ENCODE measurements at regions not wholly inside any gene's neighbourhood (a gene's known extent, or its start where the extent isn't known, plus 50 kb on each side); places are given as distances from the start of the nearest gene placed in this dataset.

GRCh38 chr1:195979646-195980045 is 628.6 kb downstream of the KCNT2 start:
- Histone ChIP-seq H3K9me3 (replicated peaks; ENCODE audit: control insufficient read depth, insufficient read depth, low read length) (no peaks in the 10 kb centered on the region), H3K4me1 (ENCODE audit: control insufficient read depth, insufficient read depth, low read length) (no peaks in the 10 kb centered on the region), H3K4me2 (ENCODE audit: control insufficient read depth, insufficient read depth) (no peak overlapping the region), H4K20me1 (ENCODE audit: control insufficient read depth, insufficient read depth) (no peaks in the 10 kb centered on the region), H3K27ac (ENCODE audit: control insufficient read depth, insufficient read depth) (no peak overlapping the region), H3K36me3 (ENCODE audit: control insufficient read depth in 2 of 2, insufficient read depth in 2 of 2, low read length in 1 of 2) (no peaks in the 10 kb centered on the region), H2AFZ (ENCODE audit: control insufficient read depth, low read depth, low read length) (no peak overlapping the region), H3K4me3 (no peak overlapping the region), H3K79me2 (ENCODE audit: control insufficient read depth, insufficient read depth, low read length) (no peaks in the 10 kb centered on the region), H3K9ac (ENCODE audit: control insufficient read depth, insufficient read depth, low read length) (no peak overlapping the region), H3K27me3 (replicated peaks in 1 of 2; ENCODE audit: control insufficient read depth in 2 of 2, insufficient read depth in 2 of 2, low read length in 1 of 2) (no peaks in the 10 kb centered on the region)
- ChIA-PET RAD21 (ENCODE audit: unreplicated experiment) (no interaction called here), SMC1A (ENCODE audit: uncharacterized antibody, unreplicated experiment) (no interaction called here), CTCF (no interaction called here), POLR2A (no interaction called here)
- FAIRE-seq (no peak), ATAC-seq (no peak), DNase-seq (ENCODE audit: low read depth, low spot score) (no peak)
- intact Hi-C loops (cut with micrococcal nuclease; ENCODE audit: unreplicated experiment): no loop called here
- WGBS (ENCODE audit: insufficient coverage, insufficient replicate concordance, low lambda C conversion rate, missing lambda C conversion rate): 0% methylated on average over 1 of the region's 1 CpG
- in situ Hi-C loops (cut with MboI): no loop called here
- BruUV-seq (replicated peaks): no TSS peak
- TF ChIP-seq RELA (IDR thresholded peaks at IDR 0.05; ENCODE audit: borderline replicate concordance, partially characterized antibody) (no peak), KLF5 (IDR thresholded peaks at IDR 0.05; ENCODE audit: partially characterized antibody) (no peak), SIN3A (IDR thresholded peaks at IDR 0.05; ENCODE audit: low read depth, low read length) (no peak)

- ChIA-PET RAD21 (ENCODE audit: unreplicated experiment) (no interaction called here), SMC1A (ENCODE audit: uncharacterized antibody, unreplicated experiment) (no interaction called here), CTCF (no interaction called here), POLR2A (no interaction called here)
- 17% methylated on average over 1 of the region's 1 CpG for WGBS (ENCODE audit: insufficient coverage, insufficient replicate concordance, low lambda C conversion rate, missing lambda C conversion rate)
- Histone ChIP-seq H3K79me2 (ENCODE audit: control insufficient read depth, insufficient read depth, low read length) (no peaks in the 10 kb centered on the region), H3K4me3 (no peak overlapping the region), H3K9me3 (replicated peaks; ENCODE audit: control insufficient read depth, insufficient read depth, low read length) (no peaks in the 10 kb centered on the region), H3K36me3 (ENCODE audit: control insufficient read depth in 2 of 2, insufficient read depth in 2 of 2, low read length in 1 of 2) (no peaks in the 10 kb centered on the region), H3K4me2 (ENCODE audit: control insufficient read depth, insufficient read depth) (no peak overlapping the region), H3K4me1 (ENCODE audit: control insufficient read depth, insufficient read depth, low read length) (no peaks in the 10 kb centered on the region), H3K27ac (ENCODE audit: control insufficient read depth, insufficient read depth) (no peak overlapping the region), H4K20me1 (ENCODE audit: control insufficient read depth, insufficient read depth) (no peaks in the 10 kb centered on the region), H3K9ac (ENCODE audit: control insufficient read depth, insufficient read depth, low read length) (no peak overlapping the region), H3K27me3 (replicated peaks in 1 of 2; ENCODE audit: control insufficient read depth in 2 of 2, insufficient read depth in 2 of 2, low read length in 1 of 2) (no peaks in the 10 kb centered on the region), H2AFZ (ENCODE audit: control insufficient read depth, low read depth, low read length) (no peak overlapping the region)
- in situ Hi-C loops (cut with MboI): no loop called here
- BruUV-seq (replicated peaks): no TSS peak
- ATAC-seq: no peak
- no peak for DNase-seq (ENCODE audit: low read depth, low spot score)
- no peak for FAIRE-seq
- intact Hi-C loops (cut with micrococcal nuclease; ENCODE audit: unreplicated experiment): no loop called here
- no peak for TF ChIP-seq LARP7 (IDR thresholded peaks at IDR 0.05)
- TF ChIP-seq POLR2A (IDR thresholded peaks at IDR 0.05; ENCODE audit: low read depth, low read length): no peak
- TF ChIP-seq REST (IDR thresholded peaks at IDR 0.05; ENCODE audit: low read depth, low read length): no peak
- no peak for TF ChIP-seq MTA3 (IDR thresholded peaks at IDR 0.05; ENCODE audit: borderline replicate concordance, low read length)
- no peak for TF ChIP-seq PKNOX1 (IDR thresholded peaks at IDR 0.05)
- TF ChIP-seq WRNIP1 (IDR thresholded peaks at IDR 0.05; ENCODE audit: borderline replicate concordance, low read depth, low read length): no peak
- TF ChIP-seq FOXK2 (IDR thresholded peaks at IDR 0.05): no peak
- no peak for TF ChIP-seq NR2C2 (IDR thresholded peaks at IDR 0.05; ENCODE audit: borderline replicate concordance, control insufficient read depth, insufficient read length, low read depth)
- no peak for TF ChIP-seq SUPT20H (IDR thresholded peaks at IDR 0.05; ENCODE audit: borderline replicate concordance, control insufficient read depth, low read depth, low read length)
- no peak for TF ChIP-seq PBX3 (IDR thresholded peaks at IDR 0.05; ENCODE audit: insufficient replicate concordance, low read depth, low read length)
- no peak for TF ChIP-seq HCFC1 (IDR thresholded peaks at IDR 0.05; ENCODE audit: low read length)
These were observed 634.8 kb downstream of the KCNT2 start for GRCh38 chr1:195973311-195973904.
